Spleen (tissue), 7 donors: ENCODE measurements at regions not wholly inside any gene's neighbourhood (a gene's known extent, or its start where the extent isn't known, plus 50 kb on each side); places are given as distances from the start of the nearest gene placed in this dataset.

Experiments used
- POLR2A ChIP-seq, 3 donors: fragments of 450-650 bp; IDR thresholded peaks; one replicate each; pipeline ENCODE4 v1.5.1; 2017; ENCODE audit warnings: antibody characterized with exemption in 3 of 3, mild to moderate bottlenecking in 1 of 3
- TF ChIP-seq, protein P1 (sequence below), 11 experiments: fragments of 200-600 bp in 7 of 11; fragments of 450-650 bp in 4 of 11; sonication (generic) in 4 of 11; IDR thresholded peaks in 8 of 11; conservative IDR thresholded peaks in 3 of 11; 1 replicate in 7 of 11; 2 replicates in 4 of 11; pipeline versions ENCODE4 v1.4.0 to v1.8.0; 2016 to 2021; ENCODE audit warnings: antibody characterized with exemption in 11 of 11, inconsistent platforms in 4 of 11, mild to moderate bottlenecking in 1 of 11
- donor health status: DM: no; HTN: no; CAD: no; lungs with moderate emphysema.
- donor health status: DM: no; HTN: no; CAD: no.
- donor health status: DM: no; HTN: no; CAD: no.

DNA sequence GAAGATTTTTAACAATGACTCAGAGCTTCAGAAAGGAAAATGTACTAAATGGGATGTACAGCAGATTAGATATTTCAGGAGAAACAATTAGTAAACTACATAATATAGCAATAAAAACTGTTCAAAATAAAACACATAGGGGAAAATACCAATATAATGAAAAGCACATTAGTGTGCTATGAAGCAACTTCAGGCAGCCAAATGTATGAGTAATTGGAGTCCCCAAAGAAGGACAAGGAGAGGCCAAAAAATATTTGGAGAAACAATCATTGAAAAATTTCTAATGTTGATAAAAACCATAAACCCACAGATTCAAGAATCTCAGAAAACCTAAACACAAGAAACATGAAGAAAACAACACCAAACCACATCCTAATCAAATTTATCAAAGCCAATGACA, 129.3 kb upstream of the CHRDL1 start:
- TF ChIP-seq, protein P1, sequence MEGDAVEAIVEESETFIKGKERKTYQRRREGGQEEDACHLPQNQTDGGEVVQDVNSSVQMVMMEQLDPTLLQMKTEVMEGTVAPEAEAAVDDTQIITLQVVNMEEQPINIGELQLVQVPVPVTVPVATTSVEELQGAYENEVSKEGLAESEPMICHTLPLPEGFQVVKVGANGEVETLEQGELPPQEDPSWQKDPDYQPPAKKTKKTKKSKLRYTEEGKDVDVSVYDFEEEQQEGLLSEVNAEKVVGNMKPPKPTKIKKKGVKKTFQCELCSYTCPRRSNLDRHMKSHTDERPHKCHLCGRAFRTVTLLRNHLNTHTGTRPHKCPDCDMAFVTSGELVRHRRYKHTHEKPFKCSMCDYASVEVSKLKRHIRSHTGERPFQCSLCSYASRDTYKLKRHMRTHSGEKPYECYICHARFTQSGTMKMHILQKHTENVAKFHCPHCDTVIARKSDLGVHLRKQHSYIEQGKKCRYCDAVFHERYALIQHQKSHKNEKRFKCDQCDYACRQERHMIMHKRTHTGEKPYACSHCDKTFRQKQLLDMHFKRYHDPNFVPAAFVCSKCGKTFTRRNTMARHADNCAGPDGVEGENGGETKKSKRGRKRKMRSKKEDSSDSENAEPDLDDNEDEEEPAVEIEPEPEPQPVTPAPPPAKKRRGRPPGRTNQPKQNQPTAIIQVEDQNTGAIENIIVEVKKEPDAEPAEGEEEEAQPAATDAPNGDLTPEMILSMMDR (IDR thresholded peaks at IDR 0.05 in 8 of 11, conservative IDR thresholded peaks at IDR 0.05 in 3 of 11), result no peak
- TF ChIP-seq POLR2A (IDR thresholded peaks at IDR 0.05), result no peak
